ENCODE measurements at regions not wholly inside any gene's neighbourhood (a gene's known extent, or its start where the extent isn't known, plus 50 kb on each side); places are given as distances from the start of the nearest gene placed in this dataset.
"Not testable (repeated sequence)": the region's sequence is repeated elsewhere in the genome, so short reads cannot be mapped to it uniquely, and the experiment has no call there.

GRCh38 chr14:31911160-31911559 lies 165.9 kb upstream of the ARHGAP5 start:
- no peak for DNase-seq (ENCODE audit: low read depth)

- no peak for DNase-seq (ENCODE audit: low read depth)
These were observed 163.7 kb upstream of the ARHGAP5 start for GRCh38 chr14:31913370-31913769.

GRCh38 chr14:31918289-31918688 lies 158.8 kb upstream of the ARHGAP5 start:
- DNase-seq (ENCODE audit: low read depth): not testable (repeated sequence)

- no peak for DNase-seq (ENCODE audit: low read depth)
These were observed 157.1 kb upstream of the ARHGAP5 start for GRCh38 chr14:31920001-31920400.

GRCh38 chr14:31920989-31921650 lies 156.0 kb upstream of the ARHGAP5 start:
- DNase-seq (ENCODE audit: low read depth): no peak

- DNase-seq (ENCODE audit: low read depth): no peak
These were observed 155.4 kb upstream of the ARHGAP5 start for GRCh38 chr14:31921721-31922120.

- DNase-seq (ENCODE audit: low read depth): no peak
These were observed 151.0 kb upstream of the ARHGAP5 start for GRCh38 chr14:31926123-31926522.

- no peak for DNase-seq (ENCODE audit: low read depth)
These were observed 150.3 kb upstream of the ARHGAP5 start for GRCh38 chr14:31926652-31927347.

GRCh38 chr14:31927348-31927832 lies 149.7 kb upstream of the ARHGAP5 start:
- no peak for DNase-seq (ENCODE audit: low read depth)

- DNase-seq (ENCODE audit: low read depth): no peak
These were observed 147.0 kb upstream of the ARHGAP5 start for GRCh38 chr14:31930070-31930469.

- DNase-seq (ENCODE audit: low read depth): no peak
These were observed 146.4 kb upstream of the ARHGAP5 start for GRCh38 chr14:31930493-31931240.

GRCh38 chr14:31932675-31933074 lies 144.4 kb upstream of the ARHGAP5 start:
- no peak for DNase-seq (ENCODE audit: low read depth)

- no peak for DNase-seq (ENCODE audit: low read depth)
These were observed 143.4 kb upstream of the ARHGAP5 start for GRCh38 chr14:31933716-31934115.

- no peak for DNase-seq (ENCODE audit: low read depth)
These were observed 142.3 kb upstream of the ARHGAP5 start for GRCh38 chr14:31934767-31935266.

GRCh38 chr14:31935391-31935790 lies 141.7 kb upstream of the ARHGAP5 start:
- no peak for DNase-seq (ENCODE audit: low read depth)

- no peak for DNase-seq (ENCODE audit: low read depth)
These were observed 141.0 kb upstream of the ARHGAP5 start for GRCh38 chr14:31936115-31936514.

- peak; percentile 56 for DNase-seq (ENCODE audit: low read depth)
These were observed 139.3 kb upstream of the ARHGAP5 start for GRCh38 chr14:31937730-31938346.

- no peak for DNase-seq (ENCODE audit: low read depth)
These were observed 137.2 kb upstream of the ARHGAP5 start for GRCh38 chr14:31939934-31940333.

GRCh38 chr14:31941487-31941886 lies 135.6 kb upstream of the ARHGAP5 start:
- DNase-seq (ENCODE audit: low read depth): no peak

GRCh38 chr14:31942166-31942841 lies 134.8 kb upstream of the ARHGAP5 start:
- no peak for DNase-seq (ENCODE audit: low read depth)

GRCh38 chr14:31943217-31943799 lies 133.8 kb upstream of the ARHGAP5 start:
- no peak for DNase-seq (ENCODE audit: low read depth)
